ENCODE measurements at regions not wholly inside any gene's neighbourhood (a gene's known extent, or its start where the extent isn't known, plus 50 kb on each side); places are given as distances from the start of the nearest gene placed in this dataset.

DNA sequence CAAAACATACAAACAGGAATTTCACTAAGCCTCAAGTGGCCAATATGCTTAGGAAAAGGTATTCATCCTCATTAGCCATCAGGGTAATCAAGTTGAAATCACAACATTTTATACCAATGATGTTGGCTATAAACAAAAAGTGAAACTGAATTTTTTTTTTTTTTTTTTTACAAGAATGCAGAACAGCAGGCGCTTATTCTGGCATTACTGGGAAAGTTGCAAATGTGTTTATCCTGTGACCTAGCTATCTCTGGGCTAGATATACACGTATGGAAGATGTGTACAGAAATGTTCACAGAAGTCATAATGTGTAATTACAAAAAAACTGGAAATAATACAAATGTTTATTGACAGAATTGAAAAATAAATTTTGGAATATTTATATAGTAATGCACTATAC is 1430.4 kb upstream of the TENM3 start:
- TF ChIP-seq, protein P1, sequence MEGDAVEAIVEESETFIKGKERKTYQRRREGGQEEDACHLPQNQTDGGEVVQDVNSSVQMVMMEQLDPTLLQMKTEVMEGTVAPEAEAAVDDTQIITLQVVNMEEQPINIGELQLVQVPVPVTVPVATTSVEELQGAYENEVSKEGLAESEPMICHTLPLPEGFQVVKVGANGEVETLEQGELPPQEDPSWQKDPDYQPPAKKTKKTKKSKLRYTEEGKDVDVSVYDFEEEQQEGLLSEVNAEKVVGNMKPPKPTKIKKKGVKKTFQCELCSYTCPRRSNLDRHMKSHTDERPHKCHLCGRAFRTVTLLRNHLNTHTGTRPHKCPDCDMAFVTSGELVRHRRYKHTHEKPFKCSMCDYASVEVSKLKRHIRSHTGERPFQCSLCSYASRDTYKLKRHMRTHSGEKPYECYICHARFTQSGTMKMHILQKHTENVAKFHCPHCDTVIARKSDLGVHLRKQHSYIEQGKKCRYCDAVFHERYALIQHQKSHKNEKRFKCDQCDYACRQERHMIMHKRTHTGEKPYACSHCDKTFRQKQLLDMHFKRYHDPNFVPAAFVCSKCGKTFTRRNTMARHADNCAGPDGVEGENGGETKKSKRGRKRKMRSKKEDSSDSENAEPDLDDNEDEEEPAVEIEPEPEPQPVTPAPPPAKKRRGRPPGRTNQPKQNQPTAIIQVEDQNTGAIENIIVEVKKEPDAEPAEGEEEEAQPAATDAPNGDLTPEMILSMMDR (IDR thresholded peaks at IDR 0.05 in 2 of 3, conservative IDR thresholded peaks at IDR 0.05 in 1 of 3; ENCODE audit: borderline replicate concordance in 1 of 3, insufficient read depth in 1 of 3, low read depth in 2 of 3, low read length in 2 of 3): no peak
- TF ChIP-seq POLR2A (IDR thresholded peaks at IDR 0.05; ENCODE audit: borderline replicate concordance, extremely low read depth, insufficient read depth, insufficient read length) (no peak), EZH2phosphoT487 (IDR thresholded peaks at IDR 0.05; ENCODE audit: borderline replicate concordance) (no peak), FOSL1 (IDR thresholded peaks at IDR 0.05; ENCODE audit: low read depth) (no peak), CEBPB (IDR thresholded peaks at IDR 0.05; ENCODE audit: low read depth) (no peak), ELF1 (IDR thresholded peaks at IDR 0.05; ENCODE audit: borderline replicate concordance, low read depth) (no peak), EZH2 (IDR thresholded peaks at IDR 0.05) (no peak), EGR1 (IDR thresholded peaks at IDR 0.05; ENCODE audit: low read depth) (no peak), POLR2AphosphoS5 (IDR thresholded peaks at IDR 0.05; ENCODE audit: low read depth, low read length) (no peak)
- TF ChIP-seq, protein P2, sequence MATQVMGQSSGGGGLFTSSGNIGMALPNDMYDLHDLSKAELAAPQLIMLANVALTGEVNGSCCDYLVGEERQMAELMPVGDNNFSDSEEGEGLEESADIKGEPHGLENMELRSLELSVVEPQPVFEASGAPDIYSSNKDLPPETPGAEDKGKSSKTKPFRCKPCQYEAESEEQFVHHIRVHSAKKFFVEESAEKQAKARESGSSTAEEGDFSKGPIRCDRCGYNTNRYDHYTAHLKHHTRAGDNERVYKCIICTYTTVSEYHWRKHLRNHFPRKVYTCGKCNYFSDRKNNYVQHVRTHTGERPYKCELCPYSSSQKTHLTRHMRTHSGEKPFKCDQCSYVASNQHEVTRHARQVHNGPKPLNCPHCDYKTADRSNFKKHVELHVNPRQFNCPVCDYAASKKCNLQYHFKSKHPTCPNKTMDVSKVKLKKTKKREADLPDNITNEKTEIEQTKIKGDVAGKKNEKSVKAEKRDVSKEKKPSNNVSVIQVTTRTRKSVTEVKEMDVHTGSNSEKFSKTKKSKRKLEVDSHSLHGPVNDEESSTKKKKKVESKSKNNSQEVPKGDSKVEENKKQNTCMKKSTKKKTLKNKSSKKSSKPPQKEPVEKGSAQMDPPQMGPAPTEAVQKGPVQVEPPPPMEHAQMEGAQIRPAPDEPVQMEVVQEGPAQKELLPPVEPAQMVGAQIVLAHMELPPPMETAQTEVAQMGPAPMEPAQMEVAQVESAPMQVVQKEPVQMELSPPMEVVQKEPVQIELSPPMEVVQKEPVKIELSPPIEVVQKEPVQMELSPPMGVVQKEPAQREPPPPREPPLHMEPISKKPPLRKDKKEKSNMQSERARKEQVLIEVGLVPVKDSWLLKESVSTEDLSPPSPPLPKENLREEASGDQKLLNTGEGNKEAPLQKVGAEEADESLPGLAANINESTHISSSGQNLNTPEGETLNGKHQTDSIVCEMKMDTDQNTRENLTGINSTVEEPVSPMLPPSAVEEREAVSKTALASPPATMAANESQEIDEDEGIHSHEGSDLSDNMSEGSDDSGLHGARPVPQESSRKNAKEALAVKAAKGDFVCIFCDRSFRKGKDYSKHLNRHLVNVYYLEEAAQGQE (IDR thresholded peaks at IDR 0.05; ENCODE audit: low read depth): no peak
- TF ChIP-seq, protein P3, sequence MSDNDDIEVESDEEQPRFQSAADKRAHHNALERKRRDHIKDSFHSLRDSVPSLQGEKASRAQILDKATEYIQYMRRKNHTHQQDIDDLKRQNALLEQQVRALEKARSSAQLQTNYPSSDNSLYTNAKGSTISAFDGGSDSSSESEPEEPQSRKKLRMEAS (IDR thresholded peaks at IDR 0.05): no peak

Measured in HCT116 (cell line).